GM18873 (cell line): ENCODE measurements at regions not wholly inside any gene's neighbourhood (a gene's known extent, or its start where the extent isn't known, plus 50 kb on each side); places are given as distances from the start of the nearest gene placed in this dataset.
"Not testable (repeated sequence)": the region's sequence is repeated elsewhere in the genome, so short reads cannot be mapped to it uniquely, and the experiment has no call there.

Experiments
- ATAC-seq: cut with Tn5 transposase; IDR thresholded peaks from one replicate; pipeline ENCODE4 v1.9.1; 2021; ENCODE audit warnings: mild to moderate bottlenecking, moderate library complexity, moderate number of reproducible peaks; ENCODE audit not compliant: unreplicated experiment, low FRiP score

DNA sequence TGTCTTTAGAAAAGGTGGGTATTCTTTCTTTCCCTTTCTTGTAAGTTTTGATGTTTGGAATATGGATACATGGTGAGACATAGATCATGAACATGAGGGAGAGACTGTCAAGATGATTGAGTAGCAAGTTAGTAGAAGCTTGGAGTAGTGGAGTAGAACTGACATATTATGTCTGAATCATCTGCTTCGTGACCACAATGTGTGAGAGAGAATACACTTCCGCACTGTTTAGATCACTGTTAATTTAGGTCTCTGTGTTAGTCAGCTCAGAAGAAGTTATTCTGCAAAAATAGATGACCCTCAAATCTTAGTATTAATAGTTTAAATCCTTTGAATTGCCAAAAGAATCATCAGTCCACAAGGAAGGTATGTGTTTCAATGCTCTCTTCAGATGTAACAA, 151.0 kb downstream of the OXSM start:
- ATAC-seq = no peak

DNA sequence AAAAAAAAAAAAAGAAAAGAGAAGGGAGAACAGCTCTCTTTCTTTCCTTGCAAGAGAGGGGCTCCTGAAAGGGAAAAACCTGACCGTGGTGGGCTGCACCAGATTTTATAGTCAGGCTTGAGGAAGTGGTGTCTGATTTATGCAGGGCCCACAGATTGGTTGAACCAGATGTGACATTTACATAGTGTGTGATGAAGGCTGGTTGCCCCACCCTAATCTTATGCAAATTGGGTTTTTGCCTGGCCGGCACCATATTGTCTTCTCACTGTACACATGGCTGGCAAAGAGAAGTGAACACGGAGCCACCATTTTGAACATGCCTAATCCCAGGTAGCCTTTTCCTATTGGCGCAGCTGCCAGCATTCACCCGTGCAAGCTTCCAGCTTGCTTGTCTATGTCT, 154.4 kb downstream of the OXSM start:
- no peak for ATAC-seq

DNA sequence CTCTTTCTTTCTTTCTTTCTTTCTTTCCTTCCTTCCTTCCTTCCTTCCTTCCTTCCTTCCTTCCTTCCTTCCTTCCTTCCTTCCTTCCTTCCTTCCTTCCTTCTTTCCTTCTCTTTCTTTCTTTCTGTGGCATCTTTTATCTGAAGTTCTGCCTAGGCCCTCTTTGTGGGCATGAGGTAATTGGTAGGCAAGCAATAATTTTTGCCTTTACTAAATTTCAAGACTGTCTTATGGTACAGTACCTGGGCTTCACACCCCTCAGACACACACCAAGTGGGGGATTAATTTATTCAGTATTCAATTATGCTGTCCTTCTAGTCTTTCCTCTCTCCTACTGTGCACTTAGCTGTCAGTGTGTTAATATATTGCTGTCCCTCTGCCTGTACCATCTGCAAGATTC, 155.5 kb downstream of the OXSM start:
- no peak for ATAC-seq

DNA sequence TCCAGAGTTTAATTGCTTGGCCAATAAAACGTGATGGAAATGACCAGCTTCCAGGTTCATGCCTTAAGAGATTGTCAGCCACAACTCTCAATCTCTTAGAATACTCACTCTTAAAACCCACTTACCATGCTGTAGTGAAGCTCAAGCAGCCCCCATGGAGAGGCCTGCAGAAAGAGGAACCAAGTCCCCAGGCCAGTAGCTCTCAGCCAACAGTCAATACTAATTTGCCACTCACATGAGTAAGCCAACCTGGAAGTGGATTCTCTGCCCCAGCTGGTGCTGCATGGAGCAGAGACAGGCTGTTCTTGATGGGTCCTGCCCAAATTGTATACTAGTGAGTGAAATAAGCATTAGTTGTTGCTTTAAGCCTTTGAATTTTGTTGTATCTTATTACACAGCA, 155.9 kb downstream of the OXSM start:
- ATAC-seq = no peak

DNA sequence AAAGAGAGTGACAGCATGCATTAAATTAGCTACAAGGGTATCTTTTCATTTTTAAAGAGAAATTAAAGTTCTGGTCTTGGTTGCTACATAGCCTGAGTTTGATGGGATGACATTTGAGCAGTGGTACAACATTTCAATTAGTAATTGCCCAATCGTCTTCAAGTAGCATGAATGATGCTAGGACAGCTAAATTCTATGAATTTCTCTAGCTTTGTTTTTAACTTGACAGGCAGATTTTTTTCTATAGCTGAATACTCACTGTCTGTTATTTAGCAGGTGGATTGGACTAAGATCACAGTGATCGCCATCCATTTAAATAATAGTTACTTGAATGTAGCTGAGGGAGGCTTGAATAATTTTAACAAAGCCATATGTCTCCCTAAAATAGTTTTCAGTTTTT, 162.2 kb downstream of the OXSM start:
- ATAC-seq = no peak

DNA sequence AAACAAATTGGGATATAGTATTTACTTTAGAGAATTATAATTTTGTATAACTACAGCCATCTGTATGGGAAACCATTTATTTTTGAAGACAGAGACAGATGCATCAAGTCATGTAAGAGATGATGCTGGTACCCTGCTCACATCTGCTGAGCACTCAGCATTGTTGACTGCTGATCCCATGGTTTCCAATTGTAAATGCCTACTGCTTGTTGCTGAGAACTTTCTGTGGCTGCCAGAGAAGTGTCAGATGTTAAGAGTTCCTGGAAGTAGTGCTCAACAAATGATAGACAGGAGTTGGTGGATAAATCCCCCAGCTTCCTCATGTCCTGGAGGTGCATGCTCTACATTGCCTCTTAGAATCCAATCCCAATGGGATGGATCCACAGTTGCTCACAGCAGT, 167.1 kb downstream of the OXSM start:
- no peak for ATAC-seq

DNA sequence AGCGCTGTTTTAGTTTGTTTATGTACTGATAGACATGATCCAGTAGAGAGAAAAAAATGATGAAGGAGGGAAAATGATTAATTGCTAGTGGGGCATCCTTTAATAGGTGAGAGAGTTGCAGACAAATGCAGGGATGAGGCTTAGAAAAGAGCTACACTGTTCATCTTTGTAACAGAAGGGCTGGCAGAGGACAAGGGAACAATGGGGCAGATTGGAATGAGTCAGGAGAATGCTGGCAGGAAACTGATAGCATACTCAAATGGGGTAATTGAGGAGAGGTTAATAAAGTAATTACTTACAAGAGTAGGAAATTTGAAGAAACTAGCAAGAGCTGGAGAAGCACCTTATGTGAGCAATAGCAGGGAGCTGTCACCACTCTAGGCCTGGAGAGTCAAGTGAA, 170.9 kb downstream of the OXSM start:
- no peak for ATAC-seq

DNA sequence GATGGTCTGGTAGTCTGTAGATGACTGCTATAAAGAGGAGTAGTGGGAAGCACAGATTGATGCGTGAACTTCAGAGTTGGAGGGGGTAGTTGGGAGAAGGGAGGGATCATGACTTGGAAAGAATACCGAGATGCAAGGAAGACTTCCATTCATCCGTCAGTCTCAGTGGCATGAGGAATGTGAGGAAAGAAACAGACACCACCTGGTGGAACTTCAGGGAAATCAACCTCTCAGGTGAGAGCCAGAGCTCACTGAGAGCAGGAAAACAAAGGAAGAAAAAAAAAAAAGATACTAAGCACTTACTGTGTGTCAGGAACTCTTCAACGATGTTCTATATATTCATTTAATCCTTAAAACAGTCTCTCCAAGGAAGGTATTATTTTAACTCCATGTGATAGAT, 172.4 kb downstream of the OXSM start:
- ATAC-seq = no peak

DNA sequence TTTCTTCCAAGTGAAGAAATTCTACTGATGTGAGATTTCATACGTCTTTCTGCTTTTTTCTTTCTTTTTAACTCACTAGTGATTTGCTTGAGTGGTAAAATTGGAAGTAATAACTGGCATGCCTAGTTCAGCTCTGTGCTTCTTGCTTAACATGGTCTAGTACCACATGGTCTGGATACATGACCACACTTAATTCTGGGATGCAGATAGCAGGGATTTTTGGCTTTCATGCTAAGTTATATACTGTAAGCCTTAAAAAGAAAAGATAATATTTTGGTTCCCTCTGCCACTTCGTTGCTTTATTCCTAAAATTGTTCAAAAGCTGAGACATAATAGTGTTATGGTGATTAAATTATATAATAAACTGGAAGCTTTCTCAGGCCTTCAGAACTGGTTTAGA, 174.3 kb downstream of the OXSM start:
- no peak for ATAC-seq

DNA sequence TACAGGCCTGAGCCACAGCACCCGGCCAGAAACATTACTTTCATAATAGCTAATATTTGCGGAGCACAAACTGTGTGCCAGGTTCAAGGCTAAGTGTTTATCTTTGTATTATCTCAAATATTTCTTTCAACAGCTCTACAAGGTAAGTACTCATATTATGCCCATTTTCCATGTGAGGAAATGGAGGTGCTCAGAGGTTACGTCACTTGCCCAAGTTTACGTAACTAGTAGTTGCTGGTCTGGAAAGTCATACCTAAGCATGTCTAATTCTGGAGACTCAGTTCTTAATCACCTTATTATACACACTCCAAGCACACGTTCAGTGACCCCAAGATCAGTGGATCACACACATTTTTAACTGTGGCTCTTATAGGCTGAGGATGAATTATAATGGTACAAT, 177.5 kb downstream of the OXSM start:
- ATAC-seq = no peak

DNA sequence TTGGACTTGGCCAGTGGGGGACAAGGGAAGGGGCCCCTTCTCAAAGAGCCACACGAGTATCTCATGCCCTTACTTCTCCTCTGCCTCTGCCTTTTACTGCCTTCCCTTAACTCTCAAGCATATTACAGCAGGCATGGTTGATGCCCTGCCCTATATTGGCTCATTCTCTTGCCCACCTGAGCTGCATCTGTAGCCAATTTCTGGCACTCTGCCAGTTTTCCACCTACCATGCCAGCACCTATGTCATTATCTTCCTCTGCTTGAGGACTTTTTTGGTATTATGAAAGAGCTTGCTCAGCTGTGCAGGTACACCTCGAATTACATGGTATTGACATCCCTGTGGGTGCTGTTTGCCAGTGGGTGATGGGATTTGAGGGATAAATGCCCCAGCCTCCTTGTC, 181.8 kb downstream of the OXSM start:
- ATAC-seq = no peak

DNA sequence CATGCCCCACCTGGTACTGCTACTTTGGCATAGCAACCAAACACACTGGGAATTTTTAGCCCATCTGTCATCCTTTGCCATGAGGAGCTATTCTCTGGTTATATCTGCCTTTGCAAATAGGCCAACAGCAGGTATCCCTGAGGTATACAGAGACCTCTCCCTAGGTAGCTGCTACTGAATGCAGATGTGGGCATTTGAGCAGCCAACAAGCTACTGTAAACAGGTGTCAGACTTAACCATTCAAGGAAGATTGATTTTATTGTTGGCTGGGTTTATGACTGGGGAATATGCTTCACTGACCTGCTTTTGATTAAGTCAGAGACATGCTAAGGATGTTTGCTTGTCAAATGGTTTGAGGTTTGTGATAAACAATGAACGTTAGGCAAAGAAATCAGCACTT, 183.2 kb downstream of the OXSM start:
- ATAC-seq = no peak

DNA sequence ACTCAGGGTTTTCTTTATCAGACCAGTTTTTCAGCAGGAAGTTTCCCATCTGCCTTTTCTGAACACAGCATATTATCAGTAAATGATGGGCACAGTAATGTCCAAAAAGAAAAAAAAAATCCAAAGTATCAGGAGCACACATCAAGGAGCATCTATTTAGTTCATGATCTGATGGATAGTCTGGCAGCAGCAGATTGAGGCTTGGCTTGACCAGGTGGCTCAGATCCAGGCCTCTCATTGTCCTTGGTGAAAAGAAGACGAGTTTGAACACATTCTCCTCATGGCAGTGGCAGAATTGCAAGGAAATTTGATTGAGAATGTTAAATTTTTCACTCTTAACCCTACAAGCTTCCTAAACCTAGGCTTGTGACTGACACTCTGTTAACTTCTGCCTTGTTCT, 192.9 kb downstream of the OXSM start:
- no peak for ATAC-seq

DNA sequence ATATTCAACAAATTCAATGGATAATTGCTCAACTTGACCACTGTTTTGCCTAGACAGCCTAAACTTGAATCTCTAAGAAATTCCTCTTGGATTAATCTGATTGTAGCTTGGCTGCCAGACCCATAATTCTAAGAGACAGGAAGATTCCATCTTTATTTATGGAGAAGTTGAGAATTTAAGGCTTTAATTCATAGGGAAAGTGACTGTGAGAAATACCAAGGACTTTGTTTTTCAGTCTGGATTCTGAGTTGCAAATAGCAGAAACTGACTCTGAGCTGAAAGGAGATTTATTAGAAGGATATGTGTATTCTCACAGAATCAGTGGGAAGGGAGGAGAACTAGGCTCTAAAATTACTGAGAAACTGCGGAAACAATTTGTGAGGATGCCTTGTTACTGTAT, 195.7 kb downstream of the OXSM start:
- ATAC-seq = no peak

DNA sequence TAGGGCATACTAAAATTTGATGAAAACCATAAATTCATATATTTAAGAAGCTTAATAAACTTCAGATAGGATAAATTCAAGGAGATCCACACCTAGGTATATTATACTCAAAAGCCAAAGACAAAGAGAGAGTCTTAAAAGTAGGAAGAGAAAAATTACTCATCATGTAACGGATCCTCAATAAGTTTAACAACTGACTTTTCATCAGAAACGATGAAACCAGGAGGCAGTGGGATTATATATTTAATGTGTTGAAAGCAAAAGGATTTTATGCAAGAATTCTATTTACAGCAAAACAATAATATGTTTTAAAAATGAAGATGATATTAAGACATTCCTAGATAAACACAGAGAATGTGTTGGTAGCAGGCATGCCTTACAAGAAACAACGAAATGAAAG, 202.7 kb downstream of the OXSM start:
- ATAC-seq = no peak

DNA sequence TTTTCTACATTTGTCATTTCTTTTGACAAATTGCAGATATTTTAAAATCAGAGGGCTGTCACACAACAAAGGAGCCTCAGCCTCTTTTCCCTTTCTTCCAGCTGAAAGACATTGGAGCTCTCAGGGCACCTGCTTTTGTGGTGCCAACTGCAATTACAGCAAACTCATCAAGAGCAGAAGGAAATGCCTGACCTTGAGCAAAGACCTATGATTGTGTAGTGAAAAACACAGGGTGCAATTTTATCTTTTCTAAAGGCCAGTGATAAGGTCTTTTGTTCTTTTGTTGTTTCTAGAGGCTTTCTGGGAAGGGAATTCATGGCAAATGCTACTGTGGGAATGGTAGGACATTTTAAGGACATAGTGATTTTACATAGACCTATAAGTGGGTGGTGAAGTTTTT, 214.3 kb downstream of the OXSM start:
- no peak for ATAC-seq

DNA sequence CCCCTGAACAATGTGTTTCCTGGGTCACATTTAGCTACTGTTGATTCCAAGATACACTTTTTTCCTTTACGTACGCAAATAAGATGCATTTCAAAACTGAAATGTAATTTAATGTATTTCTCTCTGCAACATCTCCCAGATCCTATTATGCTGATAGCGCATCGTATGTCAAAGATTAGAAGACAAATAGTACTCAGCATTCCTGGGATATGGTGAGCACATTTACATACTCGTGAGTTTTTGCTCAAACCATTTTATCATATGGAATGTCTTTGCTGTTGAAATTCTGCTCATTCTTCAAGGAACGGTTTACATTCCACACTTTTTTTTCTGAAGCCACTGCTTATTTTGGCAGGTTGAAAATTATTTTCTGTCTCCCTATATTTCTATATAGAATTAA, 221.4 kb downstream of the OXSM start:
- no peak for ATAC-seq

DNA sequence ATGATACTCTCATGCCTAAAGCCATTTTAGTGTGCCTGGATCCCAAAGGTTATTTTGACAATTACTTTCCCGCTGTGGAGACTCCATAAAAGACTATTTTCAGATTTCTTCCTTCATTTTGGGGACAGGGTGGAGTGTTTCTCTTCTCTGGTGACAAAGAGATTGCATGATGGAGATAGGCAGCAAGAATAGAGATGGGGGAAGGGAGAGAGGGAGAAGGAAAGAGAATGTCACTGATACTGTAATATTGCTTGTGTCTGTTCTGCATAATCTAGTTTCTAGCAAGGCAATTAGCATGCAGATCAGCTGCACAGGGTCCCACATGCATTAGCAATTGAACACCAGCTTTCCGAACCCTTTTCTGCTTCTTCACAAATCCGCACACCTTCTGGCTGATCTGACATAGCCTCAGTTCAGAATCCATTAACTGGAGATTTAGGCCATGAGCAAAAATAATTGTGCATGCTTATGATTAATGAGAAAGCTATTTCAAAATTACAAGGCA, 222.4 kb downstream of the OXSM start:
- no peak for ATAC-seq

DNA sequence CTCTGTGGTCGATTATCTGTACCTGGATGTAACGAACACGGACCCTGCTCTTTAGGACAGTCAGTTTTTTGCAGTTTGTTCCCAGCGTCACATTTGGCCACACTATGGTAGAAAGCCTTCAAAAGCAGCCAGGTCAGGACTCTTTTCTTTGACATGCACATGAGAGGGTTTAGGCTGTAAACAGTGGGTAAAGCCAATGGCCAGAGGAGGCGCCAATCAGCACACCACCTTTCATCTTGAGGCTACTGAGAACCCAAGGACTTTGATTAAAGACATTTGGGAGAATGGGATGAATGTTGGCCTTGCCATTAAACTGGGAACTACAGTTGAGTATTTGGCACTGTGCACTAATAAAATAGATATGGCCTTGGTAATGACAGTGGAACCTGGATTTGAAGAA, 225.9 kb downstream of the OXSM start:
- ATAC-seq = no peak

DNA sequence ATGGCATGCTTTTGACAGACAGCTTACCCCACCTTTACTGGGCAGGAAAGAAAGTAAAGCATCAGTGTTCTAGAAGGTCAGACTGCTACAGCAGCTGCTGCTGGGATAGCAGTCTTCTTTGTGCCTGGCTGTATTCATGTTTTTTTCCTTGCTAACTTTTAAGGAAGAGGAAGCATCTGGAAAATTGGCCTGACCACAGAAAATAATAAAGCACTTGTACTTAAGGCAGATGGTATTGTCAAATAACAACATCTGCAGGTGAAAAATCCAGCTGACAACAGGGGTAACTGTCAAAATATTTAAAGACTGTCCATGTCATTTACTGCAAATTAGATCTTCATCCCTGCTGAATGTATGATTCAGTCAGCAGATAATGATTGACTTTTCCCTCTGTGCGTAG, 229.0 kb downstream of the OXSM start:
- ATAC-seq = no peak

DNA sequence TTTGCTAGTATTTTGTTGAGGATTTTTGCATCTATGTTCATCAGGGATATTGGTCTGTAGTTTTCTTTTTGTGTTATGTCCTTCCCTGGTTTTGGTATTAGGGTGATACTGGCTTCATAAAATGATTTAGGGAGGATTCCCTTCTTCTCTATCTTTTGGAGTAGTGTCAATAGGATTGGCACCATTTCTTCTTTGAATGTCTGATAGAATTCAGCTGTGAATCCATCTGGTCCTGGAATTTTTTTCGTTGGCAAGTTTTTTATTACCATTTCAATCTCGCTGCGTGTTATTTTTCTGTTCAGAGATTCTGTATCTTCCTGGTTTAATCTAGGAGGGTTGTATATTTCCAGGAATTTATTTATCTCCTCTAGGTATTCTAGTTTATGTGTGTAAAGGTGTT, 234.3 kb downstream of the OXSM start:
- not testable (repeated sequence) for ATAC-seq

DNA sequence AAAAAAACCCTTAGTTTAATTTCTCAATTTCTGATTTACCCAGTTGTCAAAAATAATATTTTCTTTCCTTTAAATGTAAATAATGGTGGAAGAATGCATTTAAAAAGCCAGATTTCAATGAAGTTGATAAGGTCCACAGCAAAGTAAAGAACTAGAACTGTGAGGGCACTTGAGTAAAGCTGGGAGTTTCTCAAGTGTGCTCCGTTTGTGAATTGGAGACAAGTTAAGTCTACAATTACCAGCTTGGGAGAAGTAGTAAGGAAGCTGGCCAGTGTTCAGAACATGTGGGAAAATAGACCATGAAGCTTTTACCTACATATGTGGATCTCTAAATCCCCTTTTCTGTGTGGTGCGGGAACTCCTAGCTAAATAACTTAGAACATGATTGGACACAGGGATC, 239.4 kb downstream of the OXSM start:
- ATAC-seq = no peak

DNA sequence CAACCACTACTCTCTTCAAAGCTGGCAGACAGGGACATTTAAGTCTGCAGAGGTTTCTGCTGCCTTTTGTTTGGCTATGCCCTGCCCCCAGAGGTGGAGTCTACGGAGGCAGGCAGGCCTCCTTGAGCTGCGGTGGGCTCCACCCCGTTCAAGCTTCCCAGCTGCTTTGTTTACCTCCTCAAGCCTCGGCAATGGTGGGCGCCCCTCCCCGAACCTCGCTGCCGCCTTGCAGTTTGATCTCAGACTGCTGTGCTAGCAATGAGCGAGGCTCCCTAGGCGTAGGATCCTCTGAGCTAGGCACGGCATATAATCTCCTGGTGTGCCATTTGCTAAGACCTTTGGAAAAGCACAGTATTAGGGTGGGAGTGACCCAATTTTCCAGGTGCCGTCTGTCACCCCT, 252.2 kb downstream of the OXSM start:
- not testable (repeated sequence) for ATAC-seq
